Hematopoietic multipotent progenitor cell treated with erythropoietin and hydrocortisone succinate and interleukin-3 and kit ligand, for 15 days (in vitro differentiated cells): ENCODE measurements at regions not wholly inside any gene's neighbourhood (a gene's known extent, or its start where the extent isn't known, plus 50 kb on each side); places are given as distances from the start of the nearest gene placed in this dataset.

Experiments
- DNase-seq: peaks from one replicate; pipeline ENCODE4 v3.0.0-alpha.2; 2015; ENCODE audit warnings: low spot score

DNA sequence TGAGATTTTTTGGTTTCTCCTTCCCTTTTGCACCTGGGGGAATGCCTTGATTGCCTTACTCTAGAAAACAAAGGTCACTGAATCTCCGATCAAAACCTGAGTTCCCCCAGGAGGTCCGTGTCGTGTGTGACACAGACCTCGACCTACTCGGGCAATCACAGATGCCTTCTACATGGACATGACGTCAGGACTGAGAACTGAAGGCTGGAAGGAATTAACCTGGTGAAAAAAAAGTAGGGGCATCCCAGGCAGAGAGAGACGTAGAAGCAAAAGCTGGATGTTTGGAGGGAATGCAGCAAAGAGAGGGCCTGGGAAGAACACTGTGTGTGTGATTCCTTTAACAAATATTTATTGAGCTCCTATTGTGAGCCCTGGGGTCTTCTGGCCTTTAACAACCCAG is 178.0 kb downstream of the PRDM2 start:
- no peak for DNase-seq

DNA sequence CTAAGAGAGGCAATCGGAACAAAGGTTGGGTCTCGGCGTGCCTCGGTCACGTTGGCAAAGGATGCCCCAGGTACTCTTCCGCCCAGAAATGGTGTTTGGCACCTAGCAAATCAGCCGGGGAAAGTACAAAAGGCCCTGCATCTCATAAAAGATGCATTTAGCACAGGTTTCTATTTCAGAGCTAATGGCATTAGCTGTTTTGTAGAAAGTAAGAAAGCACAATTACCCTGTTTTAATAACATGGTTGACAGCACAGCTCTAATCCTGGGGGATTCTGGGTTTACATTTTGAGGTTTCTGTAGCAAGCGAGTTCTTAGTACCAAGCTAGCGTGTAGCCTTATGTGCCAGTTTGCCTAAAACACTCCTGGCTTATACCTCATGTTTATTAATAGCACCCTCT is 178.5 kb downstream of the PRDM2 start:
- DNase-seq, result no peak

DNA sequence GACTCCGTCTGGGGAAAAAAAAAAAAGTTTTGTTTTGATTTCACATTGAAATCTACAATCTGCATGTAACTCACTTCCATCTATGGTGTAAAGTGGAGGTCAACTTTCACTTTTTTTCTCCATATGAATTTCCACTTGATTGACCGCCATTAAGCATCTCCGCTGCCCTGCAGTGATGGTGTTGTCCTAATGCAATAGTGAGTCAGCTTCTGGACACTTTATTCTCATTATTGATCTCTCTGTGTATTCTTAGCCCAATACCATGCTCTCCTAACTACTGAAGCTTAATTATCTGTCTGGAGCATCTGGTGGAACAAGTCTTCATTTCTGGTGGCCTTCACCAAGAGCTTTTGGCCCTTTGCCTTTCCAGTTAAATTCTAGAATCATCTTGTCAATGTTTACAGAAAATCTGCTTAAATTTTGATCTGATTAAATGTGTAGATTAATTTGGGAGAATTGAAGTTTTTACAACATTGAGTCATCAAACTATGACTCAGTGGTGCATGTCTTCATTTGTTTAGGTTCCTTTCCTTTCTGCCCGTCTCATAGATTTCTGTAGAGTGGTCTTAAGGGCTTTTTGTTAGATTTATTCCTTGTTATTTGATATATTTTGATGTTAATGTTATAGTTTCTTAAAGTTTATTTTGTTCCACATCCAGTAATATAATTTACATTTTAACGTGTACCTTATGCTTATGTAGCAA is 181.5 kb downstream of the PRDM2 start:
- DNase-seq, result no peak

DNA sequence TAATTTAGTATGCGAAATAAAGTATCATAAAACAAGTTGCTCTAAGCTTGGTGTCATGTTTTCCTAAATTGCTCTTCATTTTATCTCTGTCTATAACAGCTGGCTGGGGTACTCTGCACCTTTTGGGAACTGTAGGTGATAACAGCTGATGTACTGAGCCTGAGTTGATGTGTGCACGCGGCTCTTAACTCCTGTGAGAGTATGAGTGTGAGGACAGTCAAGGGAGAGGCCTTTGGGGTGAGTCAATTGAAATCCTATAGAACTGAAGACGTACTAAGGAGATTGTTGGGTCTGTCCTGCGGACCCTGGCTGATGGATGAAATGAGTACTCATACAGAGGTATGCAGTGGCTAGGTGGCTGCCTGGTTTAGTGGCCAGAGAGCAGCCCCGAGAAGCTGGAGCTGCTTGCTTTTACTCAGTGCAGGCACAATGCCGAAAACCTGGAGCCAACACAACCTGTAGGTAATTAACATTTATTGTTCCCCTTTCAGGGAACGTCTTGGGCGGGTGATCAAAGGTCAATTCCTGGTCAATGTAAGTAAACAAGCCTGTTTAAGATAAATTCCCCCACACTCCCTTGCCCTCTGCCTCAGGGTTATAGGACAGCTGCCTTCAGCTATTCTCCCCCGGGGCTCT is 188.5 kb downstream of the PRDM2 start:
- no peak for DNase-seq

DNA sequence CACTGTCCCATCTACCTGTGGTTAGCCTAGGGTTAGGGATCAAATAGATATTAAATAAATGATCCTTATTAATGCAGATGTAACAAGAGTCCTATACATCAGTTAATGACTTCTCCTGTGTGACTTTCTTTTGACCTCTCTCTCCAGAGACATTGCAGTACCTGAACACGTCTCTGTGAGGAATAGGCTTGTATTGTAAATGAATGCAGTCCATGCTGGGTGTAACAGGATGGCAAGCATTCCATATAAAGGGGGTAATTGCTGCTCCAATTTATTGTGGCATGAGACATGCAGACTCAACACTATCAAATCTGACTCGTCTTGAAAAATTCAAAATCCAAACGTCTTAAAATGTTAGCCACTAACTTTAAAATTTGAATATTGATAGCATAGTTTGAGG is 189.5 kb downstream of the PRDM2 start:
- DNase-seq, result no peak

DNA sequence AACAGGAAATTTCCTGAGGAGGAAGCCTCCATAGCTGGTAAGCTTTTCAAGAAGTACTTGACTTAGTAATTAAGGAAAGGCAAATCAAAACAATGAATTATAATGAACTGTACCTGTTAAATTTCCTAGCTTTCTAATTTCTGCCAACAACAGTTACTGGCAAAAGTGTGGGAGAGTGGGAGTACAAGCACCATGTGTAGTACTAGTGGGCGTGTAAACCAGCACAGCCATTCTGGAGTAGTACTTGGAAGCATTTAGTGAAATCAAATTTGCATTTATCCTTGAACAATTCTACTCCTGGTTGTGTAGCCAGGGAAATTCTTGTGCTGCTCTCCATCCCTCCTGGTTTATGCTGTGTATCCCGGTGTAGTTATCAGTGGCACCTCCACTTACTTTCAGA is 190.8 kb downstream of the PRDM2 start:
- DNase-seq, result no peak

DNA sequence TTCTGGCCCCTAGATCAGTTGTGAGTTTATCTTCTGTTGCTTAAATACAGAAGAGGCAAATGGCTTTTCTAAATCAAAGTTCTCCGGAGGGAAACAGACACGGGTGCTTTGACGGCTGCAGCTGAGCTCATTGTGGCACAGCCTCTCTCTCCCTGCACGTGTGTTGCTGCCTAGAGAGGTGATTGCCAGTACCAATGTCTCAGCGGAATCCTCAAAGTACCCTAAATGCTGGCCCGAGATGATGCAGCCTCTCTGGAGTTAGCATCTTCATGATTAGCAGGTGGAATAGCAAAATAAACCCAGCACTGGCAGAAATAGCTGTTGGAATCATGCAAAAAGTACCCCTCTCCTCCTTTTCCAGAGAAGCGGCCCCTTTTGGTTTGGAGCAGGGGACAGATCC is 192.2 kb downstream of the PRDM2 start:
- DNase-seq, result no peak

DNA sequence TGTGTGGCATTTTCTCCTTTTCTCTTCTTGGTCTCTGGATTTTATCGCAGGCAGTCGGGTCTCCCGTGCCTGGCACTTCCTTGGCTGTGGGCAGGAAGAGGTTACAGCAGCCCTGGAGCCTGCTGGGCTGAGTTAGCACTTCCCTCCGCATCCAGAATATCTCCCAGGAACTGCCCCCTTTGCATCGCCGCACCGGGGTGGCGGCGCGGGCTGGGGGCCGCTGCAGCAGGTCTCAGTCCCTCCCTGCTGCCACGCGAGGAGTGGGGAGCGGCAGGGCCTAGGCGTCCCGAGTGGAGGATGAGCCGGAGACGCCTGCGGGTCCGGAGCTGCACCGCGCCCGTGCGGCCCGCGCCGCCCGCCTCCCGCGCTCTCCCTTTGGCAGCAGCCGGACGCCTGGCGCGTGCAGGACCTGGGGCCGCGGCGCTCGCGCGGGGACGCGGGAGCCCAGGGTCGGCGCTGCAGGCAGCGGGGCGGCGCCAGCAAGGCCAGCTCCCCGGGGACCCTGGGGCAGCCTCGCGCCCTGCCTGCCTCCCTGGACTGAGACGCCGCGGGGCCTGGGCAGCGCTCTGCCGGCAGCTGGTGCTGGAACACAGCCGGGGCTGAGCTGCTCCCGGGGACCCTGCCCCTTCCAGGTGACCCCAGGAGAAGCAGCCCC is 192.8 kb downstream of the PRDM2 start:
- no peak for DNase-seq

DNA sequence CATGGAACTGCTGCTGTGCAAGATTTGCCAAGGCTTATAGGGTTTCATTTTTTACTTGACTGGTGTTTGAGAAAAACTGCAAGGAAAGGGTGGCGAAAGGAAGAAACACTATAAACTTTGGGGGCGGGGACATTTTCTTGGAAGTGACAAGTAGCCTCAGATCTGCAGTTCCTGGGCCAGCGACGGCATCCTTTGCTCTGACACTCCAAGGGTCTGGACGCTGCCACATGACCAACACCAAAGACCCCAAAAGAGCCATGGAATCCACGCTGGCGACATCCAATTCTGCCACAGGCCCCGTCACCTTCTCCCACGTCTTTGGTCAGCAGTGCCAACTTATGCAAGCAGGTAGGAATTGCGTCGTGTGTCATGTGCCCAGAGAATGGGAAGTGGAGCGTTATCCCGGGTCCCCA is 193.4 kb downstream of the PRDM2 start:
- no peak for DNase-seq

DNA sequence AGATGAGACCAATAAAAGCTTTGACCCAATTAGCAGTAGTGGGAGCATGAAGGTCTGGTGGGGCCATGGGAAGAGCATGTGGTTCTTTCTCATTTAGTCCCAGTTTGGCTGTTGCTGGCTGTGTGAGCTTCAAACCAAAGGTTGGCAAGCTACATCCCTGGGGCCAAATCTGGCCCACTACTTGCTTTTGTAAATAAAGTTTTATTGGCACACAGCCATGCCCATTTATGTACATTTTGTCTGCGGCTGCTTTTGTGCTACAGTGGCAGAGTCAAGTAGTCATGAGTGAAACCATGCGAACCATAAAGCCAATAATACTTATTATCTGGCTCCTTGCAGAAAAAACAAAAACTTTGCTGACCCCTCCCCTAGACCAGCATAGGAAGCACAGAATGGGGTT is 196.9 kb downstream of the PRDM2 start:
- no peak for DNase-seq

DNA sequence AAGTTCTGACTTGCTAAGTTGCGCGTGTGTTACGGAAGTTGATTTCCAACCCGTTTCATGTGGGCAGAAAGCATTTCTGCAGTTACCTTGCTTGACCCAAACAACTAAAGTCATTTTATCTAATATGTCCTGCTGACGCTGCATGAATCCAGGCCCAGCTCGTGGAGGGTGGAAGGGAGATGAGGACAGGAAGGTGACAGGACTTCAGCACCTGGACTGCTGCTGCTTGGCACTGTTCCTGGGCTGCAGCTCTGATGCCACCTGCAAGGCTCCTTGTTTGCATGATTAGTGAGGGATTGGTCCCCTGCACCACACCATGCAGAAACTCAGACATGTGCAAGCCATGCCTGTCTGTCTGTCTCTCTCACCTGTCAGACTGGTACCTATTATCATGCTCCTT is 198.4 kb downstream of the PRDM2 start:
- DNase-seq, result no peak

DNA sequence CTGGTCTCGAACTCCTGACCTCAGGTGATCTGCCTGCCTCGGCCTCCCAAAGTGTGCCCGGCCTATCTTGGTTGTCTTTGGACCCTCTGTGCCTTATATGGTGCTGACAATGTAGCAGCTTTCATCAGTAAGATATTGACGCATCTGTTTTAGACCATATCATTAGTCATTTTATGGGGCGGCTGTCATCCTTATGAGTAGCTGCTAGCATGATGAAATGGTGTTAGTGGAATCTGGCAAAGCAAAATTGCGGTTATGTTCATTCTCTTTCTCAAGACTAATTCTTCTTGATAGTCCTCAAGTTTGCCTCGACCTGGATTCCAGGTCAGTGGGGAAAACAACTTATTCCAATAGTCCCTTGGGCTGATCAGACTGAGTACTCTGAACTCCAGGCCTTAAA is 199.9 kb downstream of the PRDM2 start:
- DNase-seq, result no peak

DNA sequence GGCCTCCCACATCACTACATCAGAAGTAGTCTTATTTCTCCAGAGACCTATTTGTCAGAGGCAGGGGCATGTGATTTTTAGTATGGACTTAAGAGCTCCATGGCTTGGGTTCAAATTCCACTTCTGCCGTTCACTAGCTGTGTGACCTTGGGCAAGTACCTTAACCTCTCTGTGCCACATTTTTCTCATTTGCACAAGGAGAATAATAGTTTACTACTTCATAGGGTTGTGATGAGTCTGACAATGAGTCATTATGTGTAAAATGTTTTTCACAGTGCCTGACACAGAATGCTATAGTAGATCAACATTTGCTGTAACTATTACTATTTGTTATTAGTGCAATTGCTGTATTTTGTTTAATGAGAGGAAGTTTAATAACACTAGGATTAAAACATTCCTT is 200.6 kb downstream of the PRDM2 start:
- DNase-seq, result no peak

DNA sequence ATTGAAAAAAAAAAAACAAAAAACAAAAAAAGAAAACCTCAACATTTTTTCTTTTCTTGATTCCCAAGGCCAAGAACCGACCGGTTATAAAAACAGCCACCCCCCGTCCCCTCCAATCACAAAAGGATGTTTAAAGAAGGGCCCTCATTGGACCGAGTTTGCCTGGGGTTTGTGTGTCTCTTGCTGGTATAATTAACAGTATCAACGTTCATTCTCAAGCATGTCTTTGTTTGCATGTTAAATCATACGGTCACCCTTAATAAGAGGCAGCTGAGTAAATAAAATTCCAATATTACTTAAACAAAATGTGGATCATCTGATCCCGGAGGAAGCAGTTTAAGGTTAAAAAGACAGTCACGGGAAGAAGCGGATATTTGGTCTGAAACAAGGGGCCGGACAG is 201.1 kb downstream of the PRDM2 start:
- no peak for DNase-seq

DNA sequence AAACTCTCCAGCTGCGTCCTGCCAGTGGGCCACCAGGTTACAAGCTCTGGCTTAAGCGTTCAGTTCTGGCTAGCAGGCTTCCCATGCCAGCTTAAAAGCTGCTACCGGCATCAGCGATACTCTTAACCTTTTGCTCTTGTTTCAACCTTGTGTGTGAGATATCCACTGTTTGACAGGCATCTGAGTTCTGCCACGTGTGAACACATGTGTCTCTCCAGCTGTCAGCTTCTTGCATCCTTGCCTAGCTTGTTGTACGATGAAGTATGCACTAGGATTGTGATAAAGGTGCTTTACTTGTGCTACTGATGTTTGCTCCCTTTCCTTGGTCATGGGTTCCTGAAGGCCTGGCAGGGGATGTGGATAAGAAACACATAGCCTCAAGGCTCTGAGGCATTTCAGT is 201.6 kb downstream of the PRDM2 start:
- DNase-seq, result no peak

DNA sequence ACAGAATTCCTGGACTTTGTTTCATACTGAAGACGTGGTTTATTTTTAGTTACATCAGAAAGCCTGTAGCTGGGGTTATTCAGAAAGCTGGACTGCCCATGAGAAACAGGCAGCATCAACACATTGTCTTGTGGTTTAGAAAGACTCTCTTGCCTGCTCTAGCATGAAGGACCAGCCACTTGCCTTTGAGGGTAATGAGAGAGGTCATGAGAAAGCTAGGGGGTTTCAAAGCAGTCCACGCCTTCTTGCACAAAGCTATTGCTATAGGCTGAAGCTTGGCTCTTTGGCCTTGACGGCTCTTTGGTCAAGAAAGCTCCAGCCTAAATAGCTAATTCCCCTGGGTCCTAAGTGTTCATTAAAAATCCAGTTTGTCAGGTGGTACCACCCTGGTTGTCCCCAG is 208.1 kb downstream of the PRDM2 start:
- no peak for DNase-seq

DNA sequence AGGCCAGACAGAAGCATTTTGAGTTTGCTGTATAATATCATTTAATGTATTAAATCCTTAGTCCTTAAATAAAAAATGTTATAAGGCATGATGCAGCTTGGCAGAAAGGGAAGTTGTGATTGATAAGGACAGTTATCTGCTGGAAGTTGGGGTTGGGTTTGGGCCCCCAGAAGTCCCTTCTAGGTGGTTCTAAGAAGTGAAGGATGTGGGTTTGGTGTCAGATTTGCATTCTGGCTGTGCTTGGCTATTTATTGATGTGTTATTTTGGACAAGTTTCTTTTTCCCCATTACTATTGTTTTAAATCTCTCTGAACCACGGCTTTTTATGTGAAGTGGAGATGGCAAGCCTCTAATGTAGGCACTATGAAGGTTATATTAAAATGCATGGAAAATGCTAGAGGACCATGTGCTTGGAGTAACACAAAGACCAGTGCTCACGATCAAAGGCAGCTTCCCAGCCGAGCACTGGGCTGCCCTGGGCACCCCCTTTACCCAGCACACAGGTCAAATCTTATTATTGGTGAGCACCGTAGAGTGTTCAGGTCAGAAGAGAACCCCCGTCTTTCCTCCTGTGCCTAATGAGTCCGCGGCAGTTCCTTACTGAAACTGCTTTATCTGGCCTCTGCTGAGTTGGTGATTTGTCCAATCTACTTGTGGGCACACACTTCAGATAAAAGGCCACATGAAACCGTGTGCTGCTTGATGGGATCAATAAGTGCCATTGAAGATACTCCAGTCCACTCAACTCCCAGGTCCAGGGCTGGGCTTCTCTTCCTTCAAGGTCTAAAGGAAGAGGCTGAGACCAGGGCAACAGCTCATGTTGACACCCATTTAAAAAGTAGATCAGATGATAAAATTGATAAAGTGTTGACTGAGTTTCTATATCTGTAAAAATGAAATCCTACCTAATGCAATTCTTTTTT is 212.0 kb downstream of the PRDM2 start:
- DNase-seq, result no peak

DNA sequence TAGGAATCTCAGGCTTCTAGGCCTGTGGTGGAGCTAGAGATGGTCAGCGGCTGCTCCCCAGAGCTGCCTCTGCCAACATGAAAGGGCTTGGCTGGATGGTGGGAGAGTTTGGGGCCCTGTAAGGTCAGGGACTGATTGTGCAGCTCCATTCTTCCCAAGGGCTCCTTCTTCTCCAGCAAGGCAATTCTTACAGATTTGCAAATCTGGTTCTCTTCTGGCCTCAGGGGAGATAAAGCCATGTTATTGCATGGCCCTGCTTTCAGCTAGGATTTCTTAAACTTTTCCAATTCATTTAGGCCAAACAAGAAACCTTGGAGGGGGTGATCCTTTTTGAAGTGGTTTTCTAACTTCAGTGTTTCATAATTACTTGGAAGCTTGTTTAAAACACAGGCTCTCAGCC is 213.4 kb downstream of the PRDM2 start:
- no peak for DNase-seq

DNA sequence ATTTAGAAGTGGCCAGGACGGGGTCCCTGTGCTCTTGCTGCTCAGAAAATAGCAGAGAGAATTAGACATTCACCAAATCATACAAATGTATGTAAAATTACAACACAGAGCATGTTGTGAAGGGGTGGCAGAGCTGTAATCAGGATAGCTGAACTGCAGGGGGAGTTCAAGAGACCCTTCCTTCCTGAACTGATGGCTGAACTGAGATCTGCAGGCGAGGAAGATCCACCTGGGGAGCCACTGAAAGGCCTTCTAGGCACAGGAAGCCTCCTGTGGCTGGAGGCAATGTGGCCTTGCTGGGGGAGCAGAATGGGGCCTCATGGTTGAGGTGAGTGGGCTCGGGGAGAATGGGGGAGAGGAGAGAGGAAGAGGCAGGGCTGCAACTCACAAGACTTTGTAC is 216.5 kb downstream of the PRDM2 start:
- no peak for DNase-seq

DNA sequence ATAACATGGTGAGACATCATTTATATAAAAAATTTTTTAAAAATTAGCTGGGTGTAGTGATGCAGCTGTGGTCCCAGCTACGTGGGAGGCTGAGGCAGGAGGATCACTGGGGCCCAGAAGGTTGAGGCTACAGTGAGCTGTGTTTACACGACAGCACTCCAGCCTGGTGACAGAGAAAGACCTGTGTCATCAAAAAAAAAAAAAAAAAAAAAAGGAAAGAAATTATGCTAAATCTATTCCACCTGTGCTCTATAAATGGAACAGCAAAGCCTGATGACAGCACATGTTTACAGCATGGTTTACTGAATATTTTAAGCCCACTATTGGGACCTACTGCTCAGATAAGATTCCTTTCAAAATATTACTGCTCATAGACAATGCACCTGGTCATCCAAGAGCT is 217.6 kb downstream of the PRDM2 start:
- no peak for DNase-seq

DNA sequence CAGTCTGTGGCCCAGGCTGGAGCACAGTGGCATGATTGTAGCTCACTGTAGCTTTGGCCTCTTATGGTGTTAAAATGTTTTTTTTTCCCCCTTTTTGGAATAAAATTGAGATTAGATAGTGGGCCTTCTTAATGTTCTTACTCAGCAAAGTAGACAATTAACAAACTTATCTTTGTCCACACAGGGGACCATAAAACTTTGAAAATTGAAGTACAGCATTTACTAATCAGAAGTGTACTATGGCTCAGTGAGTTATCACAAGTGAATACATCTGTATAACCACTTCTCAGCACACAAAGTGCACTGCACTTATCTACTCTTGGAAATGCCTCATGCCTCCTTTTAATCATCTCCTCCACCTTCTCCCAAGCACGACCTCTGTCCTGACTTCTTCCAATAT is 218.9 kb downstream of the PRDM2 start:
- DNase-seq, result no peak

DNA sequence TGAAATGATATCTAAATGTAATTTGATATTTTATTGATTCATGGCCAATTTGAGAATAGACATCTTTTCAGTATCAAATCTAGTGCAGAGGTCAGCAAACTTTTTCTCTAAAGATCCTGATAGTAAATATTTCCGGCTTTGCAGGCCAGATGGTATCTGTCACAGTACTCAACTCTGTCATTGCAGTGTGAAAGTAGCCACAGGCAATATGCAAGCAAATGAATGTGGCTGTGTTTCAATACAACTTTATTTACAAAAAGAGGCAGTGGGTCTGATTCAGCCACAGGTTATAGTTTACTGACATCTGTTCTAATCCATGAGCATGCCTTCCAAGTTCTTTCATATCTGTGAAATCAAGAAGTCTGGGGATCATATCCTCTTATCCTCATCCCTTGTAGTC is 221.2 kb downstream of the PRDM2 start:
- DNase-seq, result no peak
